NCI-H82 treated with DMSO at 0.1 percent for 48 hours (cell line): ENCODE measurements at regions not wholly inside any gene's neighbourhood (a gene's known extent, or its start where the extent isn't known, plus 50 kb on each side); places are given as distances from the start of the nearest gene placed in this dataset.

Source experiments
- DNase-seq: peaks from one replicate; lab custom pipeline; 2025; ENCODE audit not compliant: unreplicated experiment; lab: John Stamatoyannopoulos, UW

GRCh38 chr19:32188921-32189320, 156.5 kb upstream of the ZNF507 start:
- DNase-seq = no peak

DNA sequence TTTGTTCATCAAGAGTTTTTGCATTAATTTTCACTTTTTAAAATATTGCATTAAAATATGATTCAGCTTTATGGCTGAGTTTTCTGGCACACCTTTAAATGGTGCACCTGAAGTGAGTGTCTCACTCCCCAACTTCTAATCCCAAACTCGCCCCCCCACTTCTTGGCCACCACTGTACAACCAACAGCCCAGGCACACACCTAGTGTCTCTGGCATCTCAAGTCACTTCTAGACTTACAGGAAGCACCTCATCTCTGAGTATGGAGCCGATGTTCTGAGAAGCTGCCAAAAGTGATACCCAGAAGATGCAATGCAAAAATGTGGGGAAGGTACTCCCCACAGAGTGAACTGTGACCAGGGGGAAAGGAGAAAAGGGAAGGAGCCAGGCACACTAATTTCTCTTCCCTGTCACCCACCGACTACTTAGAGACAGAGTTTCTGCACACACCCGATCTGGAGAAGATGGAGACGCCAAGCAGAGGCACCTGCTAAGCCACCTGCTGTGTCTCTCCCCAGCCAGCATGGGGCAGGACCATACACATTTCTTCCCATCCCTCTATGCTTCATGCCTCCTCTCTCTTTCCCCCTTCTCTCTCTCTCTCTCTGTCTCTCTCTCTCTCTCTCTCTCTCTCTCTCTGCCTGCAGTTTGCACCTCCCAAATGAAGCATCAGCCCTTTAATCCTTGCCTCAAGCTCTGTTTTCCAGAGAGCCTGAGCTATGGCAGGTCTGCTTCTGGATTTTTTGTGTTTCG, 155.3 kb upstream of the ZNF507 start:
- no peak for DNase-seq

DNA sequence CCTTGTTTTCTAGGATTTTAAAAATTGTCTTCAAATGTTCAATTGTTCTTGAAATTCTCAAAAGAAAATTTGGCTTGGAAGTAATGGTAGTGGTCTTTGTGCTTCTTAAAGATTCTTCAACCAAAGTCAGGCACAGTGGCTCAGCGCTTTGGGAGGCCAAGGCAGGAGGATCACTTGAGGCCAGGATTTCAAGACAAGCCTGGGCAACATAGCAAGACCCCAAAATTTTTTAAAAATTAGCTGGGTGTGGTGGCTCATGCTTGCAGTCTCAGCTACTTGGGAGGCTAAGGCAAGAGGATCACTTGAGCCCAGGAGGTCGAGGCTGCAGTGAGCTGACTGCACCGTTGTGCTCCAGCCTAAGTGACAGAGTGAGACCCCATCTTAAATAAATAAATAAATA, 153.5 kb upstream of the ZNF507 start:
- DNase-seq = no peak

DNA sequence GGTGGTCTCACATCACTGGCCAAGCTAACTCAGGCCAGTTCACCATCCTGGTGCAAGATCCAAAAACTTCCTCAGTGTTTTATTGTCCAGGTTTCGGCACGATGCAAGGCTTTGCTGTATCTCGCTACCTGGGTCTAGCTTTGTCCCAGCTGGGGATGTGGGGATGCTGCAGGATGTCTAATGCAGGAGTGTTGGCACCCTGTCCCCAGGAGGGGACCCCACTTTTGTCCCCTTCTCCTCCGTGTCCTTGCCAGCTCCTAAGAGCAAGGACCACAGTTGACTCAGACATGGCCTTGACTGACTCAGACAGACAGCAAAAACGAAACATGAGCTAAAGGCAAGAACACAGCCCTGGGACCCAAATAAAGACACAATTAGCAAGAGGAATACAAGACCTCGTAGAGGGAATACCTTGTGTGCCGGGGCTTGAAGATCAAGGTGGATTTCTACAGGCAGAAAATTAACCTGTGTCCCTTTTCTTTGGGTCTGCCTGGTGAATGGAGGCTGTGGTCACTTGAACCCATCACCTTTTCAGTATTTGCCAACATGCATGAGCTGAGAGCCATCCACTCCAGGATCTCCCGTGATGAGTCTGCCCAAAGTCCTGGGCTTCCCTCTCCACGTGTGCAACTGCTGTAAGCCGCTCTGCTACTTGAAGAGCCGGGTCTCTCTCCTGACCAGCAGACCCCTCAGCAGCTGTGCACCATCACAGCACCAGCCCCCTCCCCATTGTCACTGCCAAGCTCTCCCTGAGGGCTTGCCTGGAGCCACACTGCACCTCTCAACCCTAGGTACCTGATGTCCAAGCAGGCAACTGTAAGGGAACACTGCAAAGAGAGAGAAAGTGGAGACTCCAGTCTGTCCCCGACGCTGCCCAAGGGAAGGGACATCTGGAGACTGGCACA, 149.5 kb upstream of the ZNF507 start:
- no peak for DNase-seq

DNA sequence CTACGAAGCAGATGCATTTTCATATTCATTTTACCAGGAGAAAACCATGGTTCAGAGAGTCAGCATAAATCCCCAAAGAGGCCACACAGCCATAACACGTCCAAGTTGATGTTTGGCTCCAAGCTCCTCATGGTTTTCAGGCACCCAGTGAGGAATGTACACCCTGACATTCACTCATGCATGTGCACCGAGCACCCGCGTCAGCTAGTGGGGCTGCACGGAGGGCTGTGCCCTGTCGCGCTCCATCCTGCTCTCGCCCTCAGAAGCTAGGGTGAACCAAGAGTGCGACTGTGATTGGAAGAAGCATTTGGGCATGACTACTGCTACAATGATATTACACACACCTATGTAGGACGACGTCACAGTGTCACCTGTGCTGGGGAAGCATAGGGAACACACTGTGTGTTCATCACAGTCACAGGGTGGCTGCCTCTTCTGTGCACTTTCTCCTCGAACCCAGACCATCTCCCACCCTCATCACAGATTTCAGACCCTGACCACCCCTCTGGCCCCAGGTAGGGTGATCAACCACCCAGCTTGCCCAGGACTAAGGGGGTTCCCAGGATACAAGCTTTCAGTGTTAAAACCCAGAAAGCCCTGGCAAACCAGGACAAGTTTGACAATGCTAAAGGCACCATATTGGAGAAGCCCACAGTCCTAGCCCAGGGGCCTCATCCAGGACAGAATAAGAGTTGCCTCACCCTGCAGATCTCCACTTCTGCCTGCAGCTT, 148.6 kb upstream of the ZNF507 start:
- DNase-seq = no peak

- no peak for DNase-seq
These were observed 147.2 kb upstream of the ZNF507 start for GRCh38 chr19:32197896-32198882.

GRCh38 chr19:32199501-32200040, 145.8 kb upstream of the ZNF507 start:
- no peak for DNase-seq

DNA sequence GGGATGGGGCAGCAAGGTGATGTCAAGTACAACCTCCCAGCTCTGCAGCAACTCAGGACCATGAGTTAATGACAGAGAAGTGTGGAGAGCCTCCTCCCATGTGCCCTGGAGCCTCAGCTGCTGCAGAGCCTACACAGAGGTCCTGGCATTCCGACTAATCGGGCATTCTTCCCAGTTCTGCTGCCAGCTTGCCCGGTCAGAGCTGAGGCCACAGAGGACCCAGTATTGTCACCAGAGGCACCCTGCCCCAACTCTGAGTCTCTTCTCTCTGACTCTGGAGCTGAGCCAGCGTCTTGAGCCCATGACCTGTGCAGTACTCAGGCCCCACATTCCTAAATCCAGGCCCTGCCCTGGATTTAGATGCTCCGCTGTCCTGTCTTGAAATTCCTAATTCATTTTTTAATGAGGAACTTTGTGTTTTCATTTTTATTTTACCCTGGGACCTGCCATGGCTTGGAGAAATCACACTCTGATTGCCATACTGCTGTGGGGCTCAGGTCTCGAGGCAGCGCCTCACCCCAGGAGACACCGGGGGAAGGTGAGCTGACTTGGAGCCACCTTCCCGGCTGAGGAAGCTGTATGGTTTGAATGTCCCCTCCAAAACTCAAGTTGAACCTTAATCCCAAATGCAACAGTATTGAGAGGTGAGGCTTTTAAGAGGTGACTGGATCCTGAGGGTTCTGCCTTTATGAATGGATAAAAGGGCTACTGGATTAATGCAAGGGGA, 144.9 kb upstream of the ZNF507 start:
- DNase-seq = no peak

DNA sequence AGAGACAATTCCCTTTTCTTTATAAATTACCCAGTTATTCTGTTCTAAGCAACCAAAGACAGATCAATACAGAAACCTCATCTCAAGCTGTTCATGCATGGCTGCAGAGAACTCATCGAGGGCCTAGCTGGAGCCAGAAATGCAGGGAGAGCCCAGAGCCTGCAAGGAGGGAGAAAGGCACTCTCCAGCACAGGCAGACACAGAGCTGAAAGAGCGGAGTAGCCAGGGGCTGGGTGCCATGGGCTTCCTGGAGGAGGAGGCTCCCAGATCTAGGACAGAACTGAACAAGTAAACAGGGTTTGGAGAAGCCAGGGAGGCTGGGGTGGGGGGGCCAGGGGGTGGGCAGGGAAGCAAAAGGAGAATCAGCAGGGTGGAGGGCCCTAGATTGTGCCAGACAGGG, 144.2 kb upstream of the ZNF507 start:
- DNase-seq = no peak

DNA sequence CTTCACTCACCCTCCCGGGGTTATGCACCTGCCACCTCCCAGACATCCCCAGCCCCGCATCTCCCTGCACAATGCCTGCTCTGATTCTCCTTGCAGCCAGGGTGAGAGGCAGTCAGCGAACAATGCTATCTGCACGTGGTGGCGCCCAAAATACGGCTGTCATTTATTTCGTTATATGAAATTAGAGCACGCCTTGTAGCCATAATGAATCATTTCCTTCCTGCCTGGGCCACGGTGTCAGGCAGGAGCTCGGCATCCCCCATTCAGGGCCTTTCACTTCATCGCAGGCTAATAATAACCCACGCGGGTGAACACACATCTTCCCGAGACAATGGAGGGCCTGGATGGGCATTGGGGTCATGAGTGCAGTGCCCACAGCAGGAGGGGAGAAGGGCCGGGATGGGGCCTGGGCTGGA, 143.8 kb upstream of the ZNF507 start:
- DNase-seq = no peak

GRCh38 chr19:32202244-32202643, 143.2 kb upstream of the ZNF507 start:
- DNase-seq = no peak

- no peak for DNase-seq
These were observed 142.2 kb upstream of the ZNF507 start for GRCh38 chr19:32203161-32203560.

DNA sequence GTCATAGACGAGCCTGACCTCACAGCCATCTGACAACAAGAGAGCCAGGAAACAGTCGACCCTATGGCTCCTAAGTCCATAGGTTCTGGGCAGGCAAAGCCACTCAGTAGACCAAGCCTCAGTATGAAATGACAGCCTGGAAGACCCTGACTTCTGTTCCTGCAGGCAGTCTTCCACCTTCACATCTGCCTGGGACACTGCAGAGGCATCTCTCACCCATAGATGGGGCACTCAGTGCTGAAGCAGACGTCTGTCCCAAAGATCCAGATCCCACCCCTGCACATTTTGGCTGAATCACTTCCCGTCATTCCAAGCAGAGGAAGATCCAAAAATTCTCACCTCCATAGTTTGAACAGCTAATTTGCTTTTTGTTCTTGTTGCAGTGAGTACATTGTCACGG, 139.3 kb upstream of the ZNF507 start:
- no peak for DNase-seq

DNA sequence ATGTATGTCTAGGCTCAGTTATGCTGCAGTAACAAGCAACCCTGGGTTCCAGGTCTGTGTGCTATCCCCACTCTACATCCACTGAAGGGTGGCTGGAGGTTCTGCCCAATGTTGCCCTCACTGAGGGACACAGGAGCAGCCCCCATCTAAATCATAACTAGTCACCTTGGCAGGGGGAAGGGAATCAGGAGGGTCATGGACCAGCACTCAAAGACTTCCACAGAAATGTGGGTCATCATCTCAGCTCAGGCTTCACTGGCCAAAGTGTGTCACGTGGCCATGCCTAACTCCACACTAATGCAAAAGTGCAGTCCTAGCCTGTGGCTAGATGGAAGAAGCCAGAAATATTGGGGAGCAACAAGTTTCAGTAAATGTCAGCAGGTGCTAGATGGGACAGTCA, 137.3 kb upstream of the ZNF507 start:
- no peak for DNase-seq

DNA sequence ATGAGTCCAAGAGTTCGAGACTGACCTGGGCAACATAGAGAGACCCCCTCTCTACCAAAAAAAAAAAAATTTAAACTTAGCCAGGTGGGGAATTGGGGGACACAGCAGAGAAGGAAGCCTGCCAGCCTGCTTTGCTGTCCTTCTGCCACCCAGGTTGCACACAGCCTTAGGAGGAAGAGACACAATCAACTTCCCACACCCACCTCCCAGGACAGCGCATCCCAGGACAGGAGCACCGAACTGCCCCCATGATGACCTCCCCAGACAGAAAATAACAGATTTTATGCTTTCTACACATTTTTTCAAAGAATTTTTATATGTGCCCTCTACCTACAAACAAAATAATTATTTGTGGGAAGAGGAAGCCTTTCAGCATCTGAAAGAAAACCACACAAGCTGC, 126.0 kb upstream of the ZNF507 start:
- no peak for DNase-seq

DNA sequence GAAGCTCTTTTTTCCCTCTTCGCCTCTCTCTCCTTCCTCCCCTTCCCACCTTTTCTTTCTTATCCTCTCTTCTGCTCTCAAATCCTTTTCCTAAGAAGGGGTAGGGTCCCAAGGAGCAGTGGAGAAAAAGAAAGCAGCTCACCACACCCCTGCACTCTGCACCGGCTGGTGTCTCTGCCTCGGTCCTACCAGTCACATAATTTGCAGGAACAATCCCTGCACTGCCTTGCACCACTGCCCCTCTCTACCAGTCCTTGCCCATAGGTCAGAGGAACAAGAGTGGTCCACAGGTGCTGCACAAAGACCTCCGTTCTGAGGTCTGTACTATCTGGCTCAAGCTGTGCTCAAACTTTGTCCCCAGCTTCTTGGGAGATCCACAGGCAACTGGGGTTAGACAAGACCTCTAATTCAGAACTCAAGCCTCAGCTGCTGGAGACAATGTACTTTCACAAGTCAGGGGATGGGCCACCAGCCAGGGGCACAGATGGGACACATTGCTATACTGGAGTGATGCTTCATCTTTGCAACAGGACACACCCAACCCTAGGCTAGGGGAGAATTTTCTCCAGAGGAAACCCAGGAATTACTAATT, 125.4 kb upstream of the ZNF507 start:
- no peak for DNase-seq

GRCh38 chr19:32220951-32221350, 124.5 kb upstream of the ZNF507 start:
- no peak for DNase-seq

DNA sequence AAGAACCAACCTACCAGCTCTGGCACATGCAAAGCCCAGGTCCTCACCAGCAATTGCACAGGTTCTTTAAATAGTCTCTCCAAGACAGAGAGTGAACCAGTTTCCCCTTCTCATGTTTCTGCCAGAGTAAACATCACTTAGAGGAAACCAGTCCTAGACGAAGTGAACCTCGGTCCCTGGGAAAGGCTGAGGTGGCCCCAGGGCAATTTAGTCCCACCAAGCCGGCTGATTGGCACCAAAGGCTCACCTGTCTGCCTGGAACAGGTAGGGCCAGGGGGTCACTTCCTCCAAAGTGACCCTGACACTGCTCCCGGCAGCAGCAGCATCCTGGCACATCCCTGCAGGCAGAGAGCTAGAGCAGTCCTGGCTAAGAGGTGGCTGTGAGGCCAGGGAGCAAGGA, 122.9 kb upstream of the ZNF507 start:
- no peak for DNase-seq

GRCh38 chr19:32223106-32223505, 122.3 kb upstream of the ZNF507 start:
- no peak for DNase-seq
